Liver (tissue), 8 donors: ENCODE measurements at regions not wholly inside any gene's neighbourhood (a gene's known extent, or its start where the extent isn't known, plus 50 kb on each side); places are given as distances from the start of the nearest gene placed in this dataset.

Experiments used
- DNase-seq: peaks from one replicate; pipeline ENCODE4 v3.0.0-alpha.2; 2017; ENCODE audit warnings: low spot score
- H3K27ac ChIP-seq, 2 donors: one replicate each; pipeline ENCODE4 v1.7.0; 2013; ENCODE audit warnings: inconsistent platforms in 2 of 2, low read length in 2 of 2, control low read depth in 1 of 2, low read depth in 1 of 2, mild to moderate bottlenecking in 1 of 2
- H3K27me3 ChIP-seq, 4 donors: one replicate each; pipeline versions ENCODE4 v1.6.1 to v1.7.0; 2013; ENCODE audit warnings: low read length in 3 of 4, inconsistent platforms in 1 of 4, mild to moderate bottlenecking in 1 of 4, moderate library complexity in 1 of 4; ENCODE audit not compliant: control insufficient read depth in 4 of 4, insufficient read depth in 4 of 4
- H3K36me3 ChIP-seq, 4 donors: one replicate each; pipeline versions ENCODE4 v1.6.1 to v1.7.0; 2013; ENCODE audit warnings: low read length in 3 of 4, mild to moderate bottlenecking in 3 of 4, low read depth in 1 of 4, moderate library complexity in 1 of 4; ENCODE audit not compliant: control insufficient read depth in 4 of 4, insufficient read depth in 3 of 4
- H3K4me1 ChIP-seq, 4 donors: one replicate each; pipeline versions ENCODE4 v1.6.1 to v1.7.0; 2013; ENCODE audit warnings: low read length in 3 of 4, mild to moderate bottlenecking in 3 of 4, moderate library complexity in 1 of 4; ENCODE audit not compliant: control insufficient read depth in 4 of 4, insufficient read depth in 4 of 4
- H3K4me3 ChIP-seq, 3 donors: one replicate each; pipeline versions ENCODE4 v1.6.1 to v1.7.0; 2013; ENCODE audit warnings: low read length in 3 of 3, control low read depth in 1 of 3, low read depth in 1 of 3, mild to moderate bottlenecking in 1 of 3
- H3K9ac ChIP-seq, 2 donors: one replicate each; pipeline ENCODE4 v1.7.0; 2013; ENCODE audit warnings: low read length in 2 of 2, mild to moderate bottlenecking in 2 of 2, moderate library complexity in 2 of 2, control low read depth in 1 of 2, low read depth in 1 of 2
- H3K9me3 ChIP-seq, 4 donors: one replicate each; pipeline versions ENCODE4 v1.6.1 to v1.7.0; 2013; ENCODE audit warnings: low read length in 3 of 4; ENCODE audit not compliant: control insufficient read depth in 4 of 4
- ATF3 ChIP-seq: IDR thresholded peaks from 2 replicates; pipeline ENCODE4 v1.6.1; 2016; ENCODE audit warnings: antibody characterized with exemption
- CTCF ChIP-seq: fragments of 150-350 bp; IDR thresholded peaks from 2 replicates; pipeline ENCODE4 v1.5.1; 2017; ENCODE audit warnings: improper control_type of control experiment, low read depth, low read length; ENCODE audit not compliant: missing input control
- EGR1 ChIP-seq, 2 donors: IDR thresholded peaks; 2 replicates each; pipeline ENCODE4 v1.6.1; 2016 to 2018; ENCODE audit warnings: antibody characterized with exemption in 2 of 2, low read depth in 2 of 2
- FOXA1 ChIP-seq: IDR thresholded peaks from 2 replicates; pipeline ENCODE4 v1.6.1; 2016; ENCODE audit warnings: antibody characterized with exemption
- FOXA2 ChIP-seq: IDR thresholded peaks from 2 replicates; pipeline ENCODE4 v1.6.1; 2016; ENCODE audit warnings: antibody characterized with exemption
- GABPA ChIP-seq, 2 donors: IDR thresholded peaks in 1 of 2; conservative IDR thresholded peaks in 1 of 2; 2 replicates each; pipeline ENCODE4 v1.6.1; 2016; ENCODE audit warnings: antibody characterized with exemption in 2 of 2, mild to moderate bottlenecking in 1 of 2, moderate library complexity in 1 of 2
- HNF4A ChIP-seq, 2 donors: conservative IDR thresholded peaks; 2 replicates each; pipeline ENCODE4 v1.6.1; 2016; ENCODE audit warnings: antibody characterized with exemption in 2 of 2, mild to moderate bottlenecking in 2 of 2
- HNF4G ChIP-seq: IDR thresholded peaks from 2 replicates; pipeline ENCODE4 v1.6.1; 2016; ENCODE audit warnings: antibody characterized with exemption
- JUND ChIP-seq, 2 donors: IDR thresholded peaks; 2 replicates each; pipeline ENCODE4 v1.6.1; 2016; ENCODE audit warnings: antibody characterized with exemption in 2 of 2
- MAX ChIP-seq: IDR thresholded peaks from 2 replicates; pipeline ENCODE4 v1.6.1; 2016; ENCODE audit warnings: antibody characterized with exemption
- NR2F2 ChIP-seq: IDR thresholded peaks from 2 replicates; pipeline ENCODE4 v1.6.1; 2016; ENCODE audit warnings: antibody characterized with exemption
- RAD21 ChIP-seq, 2 donors: IDR thresholded peaks; 2 replicates each; pipeline ENCODE4 v1.6.1; 2016; ENCODE audit warnings: antibody characterized with exemption in 2 of 2, mild to moderate bottlenecking in 2 of 2
- REST ChIP-seq: IDR thresholded peaks from 2 replicates; pipeline ENCODE4 v1.6.1; 2016; ENCODE audit warnings: antibody characterized with exemption, mild to moderate bottlenecking
- RXRA ChIP-seq, 2 donors: IDR thresholded peaks; 2 replicates each; pipeline ENCODE4 v1.6.1; 2017 to 2018; ENCODE audit warnings: antibody characterized with exemption in 2 of 2, mild to moderate bottlenecking in 1 of 2
- SP1 ChIP-seq: IDR thresholded peaks from 2 replicates; pipeline ENCODE4 v1.6.1; 2018; ENCODE audit warnings: antibody characterized with exemption, mild to moderate bottlenecking
- TAF1 ChIP-seq: conservative IDR thresholded peaks from 2 replicates; pipeline ENCODE4 v1.6.1; 2016; ENCODE audit warnings: antibody characterized with exemption, mild to moderate bottlenecking
- YY1 ChIP-seq: IDR thresholded peaks from 2 replicates; pipeline ENCODE4 v1.6.1; 2016; ENCODE audit warnings: antibody characterized with exemption, mild to moderate bottlenecking
- ZBTB33 ChIP-seq: IDR thresholded peaks from 2 replicates; pipeline ENCODE4 v1.6.1; 2016; ENCODE audit warnings: antibody characterized with exemption
- WGBS: extraction: QIAGEN DNeasy Blood & Tissue Kit; methylation state at CpG from one replicate; pipeline ENCODE4 v1.1.7; 2013; 5-methylcytosine and 5-hydroxymethylcytosine counted together
- donor health status: healthy.
- donor health status: healthy.
- donor health status: healthy.
- donor health status: healthy.
- donor health status: healthy.

GRCh38 chr7:65304175-65304574, 69.5 kb upstream of the ZNF92 start:
- no peaks in the 10 kb centered on the region for H3K9me3 ChIP-seq
- H3K4me3 ChIP-seq, result no peak overlapping the region
- no peaks in the 10 kb centered on the region for H3K36me3 ChIP-seq
- H3K9ac ChIP-seq, result no peak overlapping the region
- 88% methylated on average over 1 of the region's 1 CpG for WGBS
- H3K4me1 ChIP-seq, result peaks cover 0 to 12% (median 10%) of the 10 kb centered on the region in 4 donors
- no peak for DNase-seq
- no peak overlapping the region for H3K27ac ChIP-seq
- H3K27me3 ChIP-seq, result no peaks in the 10 kb centered on the region
- TF ChIP-seq REST (no peak), ATF3 (no peak), HNF4A (conservative IDR thresholded peaks at IDR 0.05) (no peak), ZBTB33 (no peak), FOXA2 (no peak), GABPA (IDR thresholded peaks at IDR 0.05 in 1 of 2, conservative IDR thresholded peaks at IDR 0.05 in 1 of 2) (no peak), MAX (no peak), JUND (IDR thresholded peaks at IDR 0.05) (no peak), EGR1 (IDR thresholded peaks at IDR 0.05; ENCODE audit: low read depth in 2 of 2) (no peak), RXRA (IDR thresholded peaks at IDR 0.05) (no peak), NR2F2 (no peak), YY1 (no peak), TAF1 (no peak), CTCF (no peak), RAD21 (IDR thresholded peaks at IDR 0.05) (no peak), FOXA1 (no peak), SP1 (no peak), HNF4G (no peak)
